NCI-H1092 treated with DMSO at 0.1 percent for 48 hours (cell line): ENCODE measurements at regions not wholly inside any gene's neighbourhood (a gene's known extent, or its start where the extent isn't known, plus 50 kb on each side); places are given as distances from the start of the nearest gene placed in this dataset.
"Not testable (repeated sequence)": the region's sequence is repeated elsewhere in the genome, so short reads cannot be mapped to it uniquely, and the experiment has no call there.

ENCODE experiments used
- DNase-seq: peaks from one replicate; lab custom pipeline; 2025; lab: John Stamatoyannopoulos, UW

GRCh38 chr4:148649652-148650331, 207.6 kb upstream of the NR3C2 start:
- DNase-seq = no peak

- DNase-seq = no peak
Observed at GRCh38 chr4:148643851-148644250, 201.6 kb upstream of the NR3C2 start.

GRCh38 chr4:148642907-148643306, 200.7 kb upstream of the NR3C2 start:
- DNase-seq = no peak

GRCh38 chr4:148638079-148638478, 195.9 kb upstream of the NR3C2 start:
- DNase-seq = not testable (repeated sequence)

GRCh38 chr4:148637453-148637852, 195.2 kb upstream of the NR3C2 start:
- DNase-seq = not testable (repeated sequence)

- DNase-seq = no peak
Observed at GRCh38 chr4:148634476-148634875, 192.3 kb upstream of the NR3C2 start.

GRCh38 chr4:148633720-148634119, 191.5 kb upstream of the NR3C2 start:
- no peak for DNase-seq

- no peak for DNase-seq
Observed at GRCh38 chr4:148632476-148632875, 190.3 kb upstream of the NR3C2 start.

GRCh38 chr4:148630051-148630450, 187.8 kb upstream of the NR3C2 start:
- no peak for DNase-seq

- no peak for DNase-seq
Observed at GRCh38 chr4:148618856-148619255, 176.6 kb upstream of the NR3C2 start.

GRCh38 chr4:148608968-148609367, 166.8 kb upstream of the NR3C2 start:
- DNase-seq = no peak

- not testable (repeated sequence) for DNase-seq
Observed at GRCh38 chr4:148598418-148599207, 156.4 kb upstream of the NR3C2 start.

- no peak for DNase-seq
Observed at GRCh38 chr4:148589182-148589581, 147.0 kb upstream of the NR3C2 start.

- DNase-seq = no peak
Observed at GRCh38 chr4:148575577-148575976, 133.4 kb upstream of the NR3C2 start.

GRCh38 chr4:148574911-148575310, 132.7 kb upstream of the NR3C2 start:
- DNase-seq = no peak

GRCh38 chr4:148574502-148574901, 132.3 kb upstream of the NR3C2 start:
- DNase-seq = no peak

GRCh38 chr4:148574066-148574465, 131.9 kb upstream of the NR3C2 start:
- DNase-seq = no peak

GRCh38 chr4:148573296-148573695, 131.1 kb upstream of the NR3C2 start:
- DNase-seq = no peak

- no peak for DNase-seq
Observed at GRCh38 chr4:148565801-148566200, 123.6 kb upstream of the NR3C2 start.

- no peak for DNase-seq
Observed at GRCh38 chr4:148563684-148564083, 121.5 kb upstream of the NR3C2 start.

- DNase-seq = no peak
Observed at GRCh38 chr4:148561467-148561866, 119.3 kb upstream of the NR3C2 start.

- DNase-seq = no peak
Observed at GRCh38 chr4:148557793-148558192, 115.6 kb upstream of the NR3C2 start.

GRCh38 chr4:148550788-148551187, 108.6 kb upstream of the NR3C2 start:
- DNase-seq = no peak
